Duodenal mucosa (tissue), 2 donors: ENCODE measurements at regions not wholly inside any gene's neighbourhood (a gene's known extent, or its start where the extent isn't known, plus 50 kb on each side); places are given as distances from the start of the nearest gene placed in this dataset.
"Not testable (repeated sequence)": the region's sequence is repeated elsewhere in the genome, so short reads cannot be mapped to it uniquely, and the experiment has no call there.

Experiments used
- H3K27ac ChIP-seq: one replicate; pipeline ENCODE4 v1.7.0; 2013; ENCODE audit warnings: low read depth, low read length
- H3K27me3 ChIP-seq, 2 donors: one replicate each; pipeline ENCODE4 v1.7.0; 2013; ENCODE audit warnings: low read length in 2 of 2, control low read depth in 1 of 2; ENCODE audit not compliant: insufficient read depth in 2 of 2, control insufficient read depth in 1 of 2
- H3K36me3 ChIP-seq, 2 donors: one replicate each; pipeline ENCODE4 v1.7.0; 2013; ENCODE audit warnings: low read length in 2 of 2, control low read depth in 1 of 2; ENCODE audit not compliant: insufficient read depth in 2 of 2, control insufficient read depth in 1 of 2
- H3K4me1 ChIP-seq, 2 donors: one replicate each; pipeline ENCODE4 v1.7.0; 2013; ENCODE audit warnings: low read length in 2 of 2, control low read depth in 1 of 2; ENCODE audit not compliant: insufficient read depth in 2 of 2, control insufficient read depth in 1 of 2
- H3K4me3 ChIP-seq, 2 donors: one replicate each; pipeline ENCODE4 v1.7.0; 2013; ENCODE audit warnings: low read length in 2 of 2, low read depth in 1 of 2
- H3K9ac ChIP-seq, 2 donors: one replicate each; pipeline ENCODE4 v1.7.0; 2013; ENCODE audit warnings: low read length in 2 of 2, low read depth in 1 of 2
- H3K9me3 ChIP-seq, 2 donors: one replicate each; pipeline ENCODE4 v1.7.0; 2013; ENCODE audit warnings: low read length in 2 of 2, control low read depth in 1 of 2; ENCODE audit not compliant: control insufficient read depth in 1 of 2

DNA sequence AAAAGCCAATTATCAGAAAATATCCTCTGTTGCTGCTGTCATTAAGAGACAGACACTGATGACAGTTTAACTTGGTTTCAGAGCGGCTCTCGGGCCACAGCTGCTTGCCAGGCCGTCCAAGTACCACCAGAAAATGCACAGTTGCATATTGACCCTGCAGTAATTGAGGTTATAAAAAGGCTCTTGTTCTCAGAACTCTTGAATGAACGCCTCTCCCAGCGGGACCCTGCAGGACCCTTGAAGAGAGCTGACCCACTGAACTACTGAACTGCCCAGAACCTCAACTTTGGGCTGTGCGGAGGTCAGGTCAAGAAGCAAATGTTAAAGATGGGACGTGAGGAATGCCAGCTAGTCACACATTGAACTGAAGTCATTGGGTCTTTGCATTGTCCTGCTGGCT lies 1559.0 kb upstream of the SLC10A2 start:
- Histone ChIP-seq H3K36me3 (no peaks in the 10 kb centered on the region), H3K9me3 (no peaks in the 10 kb centered on the region), H3K27me3 (no peaks in the 10 kb centered on the region), H3K9ac (no peak overlapping the region), H3K4me3 (no peak overlapping the region), H3K27ac (no peak overlapping the region), H3K4me1 (no peaks in the 10 kb centered on the region)

DNA sequence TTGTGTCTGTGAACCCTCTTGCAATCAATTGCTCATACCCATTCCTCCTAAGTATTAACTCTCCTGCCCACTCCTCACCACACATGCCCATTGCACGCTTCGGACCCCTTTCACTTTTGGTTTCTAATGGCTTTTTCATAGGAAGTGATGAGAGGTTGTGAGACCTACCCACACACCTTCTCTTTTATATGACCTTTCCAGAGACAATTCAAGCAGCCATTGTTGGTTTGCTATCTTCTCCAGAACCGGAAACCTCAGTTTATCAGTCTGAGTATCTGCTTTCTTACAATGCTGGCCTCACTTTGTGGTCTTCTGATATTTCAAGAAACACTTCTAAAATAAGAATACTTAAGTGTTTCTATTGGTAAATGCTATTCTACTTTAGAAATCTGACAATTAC lies 1550.8 kb upstream of the SLC10A2 start:
- no peak overlapping the region for H3K9ac ChIP-seq
- H3K36me3 ChIP-seq, result no peaks in the 10 kb centered on the region
- no peaks in the 10 kb centered on the region for H3K27me3 ChIP-seq
- H3K4me1 ChIP-seq, result no peaks in the 10 kb centered on the region
- no peak overlapping the region for H3K4me3 ChIP-seq
- H3K9me3 ChIP-seq, result peaks cover 0 to 4% of the 10 kb centered on the region in 2 donors
- H3K27ac ChIP-seq, result no peak overlapping the region

DNA sequence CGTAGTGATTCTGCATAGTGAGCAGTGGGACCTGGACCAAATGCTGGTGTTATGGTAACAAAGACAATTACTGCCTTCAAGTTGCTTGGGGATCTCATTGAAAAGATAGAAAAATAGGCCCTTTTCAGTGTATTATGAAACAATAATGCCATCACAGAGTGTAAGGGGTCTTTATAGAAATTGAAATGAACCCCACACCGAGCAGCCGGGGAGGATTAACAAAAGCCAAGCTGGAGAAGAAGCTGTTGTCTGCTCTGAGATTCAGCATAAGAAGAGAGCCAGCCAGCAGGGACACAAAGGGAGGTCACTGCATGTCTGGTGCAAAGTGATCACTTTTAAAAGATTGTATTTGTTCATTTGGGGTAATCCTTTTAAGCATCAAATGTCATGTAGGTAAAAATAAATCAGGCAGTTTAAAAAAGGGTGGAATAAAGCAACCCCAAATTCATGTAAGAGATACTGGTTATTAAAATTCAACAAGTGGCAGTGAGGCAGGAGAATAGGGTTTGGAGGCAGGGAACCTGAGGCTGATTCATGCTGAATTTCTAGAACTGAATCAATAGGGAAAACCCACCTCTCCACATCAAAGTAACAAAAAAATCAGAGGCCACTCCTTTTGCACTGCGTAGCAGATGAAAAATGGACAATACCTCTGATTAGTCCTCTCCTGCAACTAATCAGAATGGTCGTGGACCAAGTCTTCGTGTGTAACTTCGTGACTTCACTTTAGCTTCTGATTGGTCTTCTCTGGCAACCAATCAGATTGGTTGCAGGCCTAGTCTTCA lies 1548.3 kb upstream of the SLC10A2 start:
- Histone ChIP-seq H3K27me3 (no peaks in the 10 kb centered on the region), H3K27ac (no peak overlapping the region), H3K4me1 (no peaks in the 10 kb centered on the region), H3K9ac (no peak overlapping the region), H3K36me3 (no peaks in the 10 kb centered on the region), H3K4me3 (no peak overlapping the region), H3K9me3 (peaks cover 0 to 4% of the 10 kb centered on the region in 2 donors)

DNA sequence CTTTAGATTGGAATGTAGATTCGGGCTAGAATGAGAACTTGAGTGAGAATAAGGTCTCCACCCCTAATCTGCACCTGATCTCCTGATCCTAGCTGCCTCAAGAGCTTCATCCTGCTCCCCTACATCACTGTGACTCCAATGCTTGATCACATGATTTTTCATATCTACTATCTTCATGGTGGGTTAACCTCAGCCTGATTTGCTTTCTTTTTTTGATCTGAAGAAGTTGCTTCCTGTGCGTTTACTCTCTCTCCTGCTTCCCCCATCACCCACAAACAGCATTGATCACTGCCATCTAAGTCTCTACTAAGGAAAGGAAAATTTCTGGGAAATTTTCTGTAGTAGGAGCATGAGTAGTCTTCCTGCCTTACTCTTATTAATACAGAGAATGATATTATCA lies 1542.1 kb upstream of the SLC10A2 start:
- no peaks in the 10 kb centered on the region for H3K4me1 ChIP-seq
- H3K4me3 ChIP-seq, result no peak overlapping the region
- H3K27me3 ChIP-seq, result no peaks in the 10 kb centered on the region
- H3K9ac ChIP-seq, result no peak overlapping the region
- no peaks in the 10 kb centered on the region for H3K36me3 ChIP-seq
- no peak overlapping the region for H3K27ac ChIP-seq
- H3K9me3 ChIP-seq, result no peaks in the 10 kb centered on the region

DNA sequence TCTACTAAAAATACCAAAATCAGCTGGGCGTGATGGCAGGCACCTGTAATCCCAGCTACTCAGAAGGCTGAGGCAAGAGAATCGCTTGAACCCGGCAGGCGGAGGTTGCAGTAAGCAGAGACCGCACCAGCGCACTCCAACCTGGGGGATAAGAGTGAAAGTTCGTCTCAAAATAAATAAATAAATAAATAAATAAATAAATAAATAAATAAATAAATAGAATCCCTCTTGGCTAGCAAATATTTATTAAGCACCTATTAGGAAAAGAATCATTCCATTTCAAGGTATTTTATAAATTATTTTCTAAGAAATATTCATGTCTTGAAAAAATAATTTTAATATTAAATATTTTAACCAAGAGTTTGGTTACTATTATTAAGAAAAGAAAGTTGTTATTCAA lies 1539.2 kb upstream of the SLC10A2 start:
- H3K4me3 ChIP-seq, H3K27ac ChIP-seq, H3K27me3 ChIP-seq, H3K36me3 ChIP-seq, H3K9ac ChIP-seq, H3K4me1 ChIP-seq, H3K9me3 ChIP-seq: not testable (repeated sequence)

DNA sequence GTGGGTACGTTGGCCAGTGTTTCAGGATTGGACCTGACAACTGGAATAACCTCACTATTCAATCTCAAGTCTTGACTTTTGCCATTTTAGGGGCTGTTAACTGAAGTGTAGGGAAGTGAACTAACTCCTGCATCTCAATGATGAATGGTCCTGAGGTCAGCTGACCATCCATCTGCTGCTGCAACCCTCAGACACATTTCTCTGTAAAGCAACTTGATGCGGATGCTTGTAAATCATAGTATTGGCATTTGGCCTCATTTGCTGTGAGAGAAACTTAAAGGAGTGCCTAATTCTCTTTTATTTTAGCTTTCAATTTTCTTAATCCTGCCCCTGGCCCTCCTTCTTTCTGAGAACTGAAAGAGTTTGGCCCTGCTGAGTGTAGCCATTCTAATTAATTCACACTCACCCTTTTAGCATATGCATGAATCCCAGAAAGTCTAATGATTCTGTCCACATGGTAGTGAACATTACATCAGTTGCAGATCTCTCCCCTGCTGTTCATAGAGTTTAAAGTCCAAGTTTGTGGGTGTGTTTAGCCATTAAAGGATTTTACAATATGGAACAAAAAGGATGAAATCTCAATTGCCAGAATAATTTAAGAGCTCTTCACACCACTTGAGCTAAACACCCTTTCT lies 1531.4 kb upstream of the SLC10A2 start:
- Histone ChIP-seq H3K9me3 (no peaks in the 10 kb centered on the region), H3K4me1 (peaks cover 0 to 9% of the 10 kb centered on the region in 2 donors), H3K27ac (no peak overlapping the region), H3K9ac (no peak overlapping the region), H3K27me3 (no peaks in the 10 kb centered on the region), H3K4me3 (no peak overlapping the region), H3K36me3 (no peaks in the 10 kb centered on the region)

DNA sequence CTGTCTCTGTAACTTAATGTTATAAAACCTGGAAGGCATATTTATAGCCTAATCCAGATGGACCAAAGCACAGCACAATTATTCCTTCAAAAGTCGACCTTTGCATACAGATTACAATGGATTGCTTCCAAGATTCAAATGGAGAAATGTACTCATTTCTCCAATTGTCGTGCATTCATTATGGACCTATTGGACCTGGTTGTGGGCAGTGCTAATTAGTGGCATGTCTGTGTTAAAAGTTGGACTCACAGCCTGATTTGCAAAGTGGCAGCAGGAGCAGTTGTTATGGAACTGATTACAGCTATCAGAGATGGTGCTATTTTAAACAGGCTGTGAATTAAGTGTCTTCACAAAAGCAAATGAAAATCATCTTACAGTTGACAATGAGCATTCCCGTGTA lies 1529.3 kb upstream of the SLC10A2 start:
- H3K27me3 ChIP-seq, result no peaks in the 10 kb centered on the region
- peaks cover 0 to 9% of the 10 kb centered on the region in 2 donors for H3K4me1 ChIP-seq
- no peaks in the 10 kb centered on the region for H3K36me3 ChIP-seq
- no peak overlapping the region for H3K9ac ChIP-seq
- H3K4me3 ChIP-seq, result no peak overlapping the region
- H3K27ac ChIP-seq, result no peak overlapping the region
- H3K9me3 ChIP-seq, result no peaks in the 10 kb centered on the region

DNA sequence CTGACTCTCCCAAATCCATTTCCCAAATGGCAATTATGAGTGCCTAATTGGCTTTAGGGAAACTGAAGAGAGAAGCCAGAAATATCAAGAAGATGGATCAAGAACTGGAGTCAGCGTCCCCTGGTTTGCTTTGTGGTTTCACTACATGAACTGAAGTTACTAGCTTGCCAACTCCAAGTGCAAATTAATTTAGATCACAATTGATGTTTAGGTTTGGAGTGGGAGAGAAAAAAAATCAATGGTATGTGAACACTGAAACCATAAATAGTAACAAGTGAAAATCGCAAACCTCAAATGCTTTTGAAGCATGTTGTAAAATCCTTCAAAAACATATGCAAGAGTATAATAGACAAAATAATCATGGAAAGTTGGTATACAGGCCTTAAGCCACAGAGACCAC lies 1528.6 kb upstream of the SLC10A2 start:
- H3K27me3 ChIP-seq, result no peaks in the 10 kb centered on the region
- no peaks in the 10 kb centered on the region for H3K9me3 ChIP-seq
- no peak overlapping the region for H3K4me3 ChIP-seq
- no peaks in the 10 kb centered on the region for H3K36me3 ChIP-seq
- peaks cover 0 to 9% of the 10 kb centered on the region in 2 donors for H3K4me1 ChIP-seq
- H3K27ac ChIP-seq, result no peak overlapping the region
- no peak overlapping the region for H3K9ac ChIP-seq

DNA sequence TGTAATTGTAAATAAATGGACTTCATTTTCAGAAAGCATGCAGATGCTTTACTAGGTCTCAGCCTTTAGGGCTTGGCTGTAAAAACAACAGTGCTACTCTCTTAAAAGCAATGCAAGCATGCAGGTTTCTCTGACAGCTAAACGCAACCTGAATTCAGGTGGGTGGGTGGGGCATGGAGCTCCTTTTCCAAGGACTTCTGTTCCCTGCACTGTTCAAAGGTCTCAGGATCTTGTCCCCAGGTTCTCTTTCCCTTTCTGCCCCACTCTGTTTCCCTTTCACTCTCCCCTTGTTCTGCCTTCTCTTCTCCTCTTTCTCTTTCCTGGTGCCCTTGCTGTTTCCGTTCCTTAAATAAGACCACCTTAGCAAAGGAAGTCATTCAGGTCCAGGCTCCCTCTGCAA lies 1527.5 kb upstream of the SLC10A2 start:
- Histone ChIP-seq H3K4me3 (no peak overlapping the region), H3K9ac (no peak overlapping the region), H3K27ac (no peak overlapping the region), H3K36me3 (no peaks in the 10 kb centered on the region), H3K9me3 (no peaks in the 10 kb centered on the region), H3K4me1 (peaks cover 0 to 4% of the 10 kb centered on the region in 2 donors), H3K27me3 (no peaks in the 10 kb centered on the region)

DNA sequence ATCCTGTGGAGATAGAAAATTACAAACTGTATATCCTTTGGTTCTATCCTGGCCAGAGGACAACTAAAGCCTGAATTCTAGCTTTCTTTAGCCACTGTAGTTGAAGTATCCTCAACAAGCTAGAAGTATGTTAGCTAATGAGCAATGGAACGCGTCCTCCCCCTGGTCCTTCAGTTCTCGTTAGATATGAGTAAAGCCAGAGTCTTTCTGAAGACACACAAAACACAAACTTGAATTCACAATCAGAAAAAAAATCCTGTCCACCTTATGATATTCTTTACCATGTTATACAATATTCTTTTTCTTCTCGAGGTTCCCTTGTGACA lies 1527.0 kb upstream of the SLC10A2 start:
- Histone ChIP-seq H3K36me3 (no peaks in the 10 kb centered on the region), H3K9me3 (no peaks in the 10 kb centered on the region), H3K4me1 (peaks cover 0 to 4% of the 10 kb centered on the region in 2 donors), H3K9ac (no peak overlapping the region), H3K4me3 (no peak overlapping the region), H3K27ac (no peak overlapping the region), H3K27me3 (no peaks in the 10 kb centered on the region)
